Lower lobe of right lung (tissue), 2 donors: ENCODE measurements at regions not wholly inside any gene's neighbourhood (a gene's known extent, or its start where the extent isn't known, plus 50 kb on each side); places are given as distances from the start of the nearest gene placed in this dataset.

Experiments
- ATAC-seq, 2 donors: fragments of 200-7000 bp; cut with Tn5 transposase; one replicate each; pipeline ENCODE4 v1.9.1; 2020 to 2022; ENCODE audit warnings: mild to moderate bottlenecking in 2 of 2, moderate library complexity in 2 of 2
- DNase-seq: peaks from one replicate; pipeline ENCODE4 v3.0.0-alpha.2; 2020
- H3K27ac ChIP-seq: fragments of 200-600 bp; one replicate; pipeline ENCODE4 v1.8.0; 2022
- H3K27me3 ChIP-seq: fragments of 200-600 bp; one replicate; pipeline ENCODE4 v1.8.0; 2022; ENCODE audit warnings: low read depth
- H3K36me3 ChIP-seq: fragments of 200-600 bp; one replicate; pipeline ENCODE4 v1.8.0; 2022; ENCODE audit warnings: mild to moderate bottlenecking
- H3K4me1 ChIP-seq: fragments of 200-600 bp; one replicate; pipeline ENCODE4 v1.8.0; 2022
- H3K4me3 ChIP-seq: fragments of 200-600 bp; one replicate; pipeline ENCODE4 v1.8.0; 2022; ENCODE audit warnings: mild to moderate bottlenecking
- H3K9me3 ChIP-seq: fragments of 200-600 bp; one replicate; pipeline ENCODE4 v1.8.0; 2022
- intact Hi-C: fragments of 100-400 bp; cut with DNase I; formaldehyde crosslinking; loops from one replicate; pipeline ENCODE4 v1.11.0; 2022
- TF ChIP-seq, protein P1 (sequence below): fragments of 200-600 bp; IDR thresholded peaks from one replicate; pipeline ENCODE4 v1.8.0; 2022; ENCODE audit warnings: antibody characterized with exemption, mild to moderate bottlenecking
- donor health status: DM: no; HTN: yes; CAD: no; lungs with severe emphysema.

- intact Hi-C loops: no loop called here
- Histone ChIP-seq H3K9me3 (no peaks in the 10 kb centered on the region), H3K4me3 (no peak overlapping the region), H3K4me1 (peaks cover 11% of the 10 kb centered on the region), H3K27me3 (no peaks in the 10 kb centered on the region), H3K36me3 (no peaks in the 10 kb centered on the region), H3K27ac (no peak overlapping the region)
- ATAC-seq: peak in 1 of 2 donors; percentile 45
- TF ChIP-seq, protein P1, sequence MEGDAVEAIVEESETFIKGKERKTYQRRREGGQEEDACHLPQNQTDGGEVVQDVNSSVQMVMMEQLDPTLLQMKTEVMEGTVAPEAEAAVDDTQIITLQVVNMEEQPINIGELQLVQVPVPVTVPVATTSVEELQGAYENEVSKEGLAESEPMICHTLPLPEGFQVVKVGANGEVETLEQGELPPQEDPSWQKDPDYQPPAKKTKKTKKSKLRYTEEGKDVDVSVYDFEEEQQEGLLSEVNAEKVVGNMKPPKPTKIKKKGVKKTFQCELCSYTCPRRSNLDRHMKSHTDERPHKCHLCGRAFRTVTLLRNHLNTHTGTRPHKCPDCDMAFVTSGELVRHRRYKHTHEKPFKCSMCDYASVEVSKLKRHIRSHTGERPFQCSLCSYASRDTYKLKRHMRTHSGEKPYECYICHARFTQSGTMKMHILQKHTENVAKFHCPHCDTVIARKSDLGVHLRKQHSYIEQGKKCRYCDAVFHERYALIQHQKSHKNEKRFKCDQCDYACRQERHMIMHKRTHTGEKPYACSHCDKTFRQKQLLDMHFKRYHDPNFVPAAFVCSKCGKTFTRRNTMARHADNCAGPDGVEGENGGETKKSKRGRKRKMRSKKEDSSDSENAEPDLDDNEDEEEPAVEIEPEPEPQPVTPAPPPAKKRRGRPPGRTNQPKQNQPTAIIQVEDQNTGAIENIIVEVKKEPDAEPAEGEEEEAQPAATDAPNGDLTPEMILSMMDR: no peak
- DNase-seq: no peak
Measured at GRCh38 chr5:143582176-143582575, 178.7 kb upstream of the NR3C1 start.

DNA sequence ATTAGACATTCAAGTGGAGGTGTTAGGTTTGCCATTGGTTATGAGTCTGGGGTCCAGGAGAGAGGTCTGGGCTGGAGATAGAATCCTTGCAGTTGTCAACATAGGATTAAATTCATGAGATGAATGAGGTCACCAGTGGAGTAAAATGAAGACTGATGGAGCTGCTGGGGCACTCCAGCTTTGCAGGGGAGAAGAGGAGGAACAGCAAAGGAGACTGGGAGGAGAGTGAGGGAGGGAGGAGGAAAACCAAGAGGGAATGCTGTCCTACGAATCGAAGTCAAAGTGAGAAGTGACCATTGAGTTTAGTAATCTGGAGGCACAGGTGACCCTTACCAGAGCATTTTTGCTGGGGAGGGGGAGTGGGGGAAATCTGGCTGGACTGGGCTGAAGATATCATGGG, 178.2 kb upstream of the NR3C1 start:
- DNase-seq (no peak), ATAC-seq (no peak)
- Histone ChIP-seq H3K9me3 (no peaks in the 10 kb centered on the region), H3K4me1 (peaks cover 15% of the 10 kb centered on the region), H3K27me3 (no peaks in the 10 kb centered on the region), H3K27ac (no peak overlapping the region), H3K36me3 (no peaks in the 10 kb centered on the region), H3K4me3 (no peak overlapping the region)
- intact Hi-C loops: no loop called here
- TF ChIP-seq, protein P1: no peak

GRCh38 chr5:143581147-143581546, 177.7 kb upstream of the NR3C1 start:
- Histone ChIP-seq H3K27me3 (no peaks in the 10 kb centered on the region), H3K36me3 (no peaks in the 10 kb centered on the region), H3K4me3 (no peak overlapping the region), H3K9me3 (no peaks in the 10 kb centered on the region), H3K4me1 (peaks cover 15% of the 10 kb centered on the region), H3K27ac (no peak overlapping the region)
- DNase-seq (no peak), ATAC-seq (no peak)
- intact Hi-C loops: no loop called here
- TF ChIP-seq, protein P1: no peak

GRCh38 chr5:143576711-143577484, 173.4 kb upstream of the NR3C1 start:
- Histone ChIP-seq H3K27ac (no peak overlapping the region), H3K27me3 (no peaks in the 10 kb centered on the region), H3K9me3 (no peaks in the 10 kb centered on the region), H3K4me3 (no peak overlapping the region), H3K4me1 (peaks cover 6% of the 10 kb centered on the region), H3K36me3 (no peaks in the 10 kb centered on the region)
- ATAC-seq: peak in 1 of 2 donors; percentile 72
- TF ChIP-seq, protein P1: no peak
- DNase-seq: no peak
- intact Hi-C loops: no loop called here

GRCh38 chr5:143575286-143575685, 171.8 kb upstream of the NR3C1 start:
- Histone ChIP-seq H3K36me3 (no peaks in the 10 kb centered on the region), H3K9me3 (no peaks in the 10 kb centered on the region), H3K27me3 (no peaks in the 10 kb centered on the region), H3K4me1 (peaks cover 6% of the 10 kb centered on the region), H3K27ac (no peak overlapping the region), H3K4me3 (no peak overlapping the region)
- TF ChIP-seq, protein P1: no peak
- DNase-seq: no peak
- intact Hi-C loops: no loop called here
- no peak for ATAC-seq
